ENCODE measurements at regions not wholly inside any gene's neighbourhood (a gene's known extent, or its start where the extent isn't known, plus 50 kb on each side); places are given as distances from the start of the nearest gene placed in this dataset.
"Not testable (repeated sequence)": the region's sequence is repeated elsewhere in the genome, so short reads cannot be mapped to it uniquely, and the experiment has no call there.

DNA sequence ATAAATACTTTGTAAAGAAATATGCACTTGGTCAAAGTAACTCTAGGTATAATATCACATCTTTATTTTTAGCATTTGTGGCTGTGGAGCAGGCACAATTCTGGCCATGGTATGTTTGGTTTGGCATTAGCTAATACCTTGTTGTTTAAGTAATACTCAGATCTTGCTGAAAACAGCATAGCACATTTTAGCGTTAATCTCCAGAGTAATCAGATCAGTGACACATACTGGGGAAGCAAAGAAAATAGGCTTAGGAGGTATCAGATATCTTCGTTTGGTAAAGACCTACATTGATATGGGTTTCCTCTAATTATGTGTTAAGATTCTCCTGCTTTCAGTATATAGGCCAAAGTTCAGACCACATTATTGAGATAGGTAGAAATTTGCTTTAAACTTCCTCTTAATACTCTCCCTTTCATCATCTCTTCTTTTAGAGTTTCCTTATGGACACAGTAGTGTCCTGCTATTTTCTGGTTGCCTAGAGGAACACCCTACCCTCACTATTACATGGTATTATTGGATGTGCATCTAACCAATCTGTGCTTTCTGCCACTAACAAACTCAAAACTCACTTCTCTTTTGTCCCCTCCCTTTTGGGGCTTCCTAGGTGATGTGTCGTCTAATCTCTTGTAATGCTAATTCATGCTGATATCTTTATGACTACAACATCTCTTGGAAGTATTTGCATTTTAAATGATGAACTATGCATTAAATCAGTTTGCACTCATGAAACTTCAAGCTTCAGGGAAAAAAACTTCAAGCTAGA, 437.3 kb upstream of the ADAMTSL1 start:
- DNase-seq: no peak

- no peak for DNase-seq
Observed at GRCh38 chr9:18037981-18038380, 436.0 kb upstream of the ADAMTSL1 start.

- DNase-seq: no peak
Observed at GRCh38 chr9:18040327-18040726, 433.6 kb upstream of the ADAMTSL1 start.

DNA sequence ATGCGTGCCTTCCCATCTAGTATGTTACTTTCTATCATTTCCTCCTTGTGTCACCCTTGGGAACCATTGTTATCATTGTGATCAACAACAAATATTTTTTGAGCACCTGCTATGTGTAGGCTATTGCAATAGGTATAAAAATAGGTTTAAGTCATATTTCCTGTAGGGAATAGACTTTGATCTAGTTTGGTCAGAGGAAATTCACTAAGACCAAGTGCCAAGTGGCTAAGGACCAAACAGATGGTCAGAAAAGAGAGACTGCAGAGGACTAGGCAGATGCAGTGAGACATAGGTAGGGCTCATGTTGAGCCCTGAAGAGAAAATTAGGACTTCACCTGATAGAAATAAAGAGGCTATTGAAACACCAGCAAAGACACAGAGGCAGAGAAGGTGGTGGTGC, 430.0 kb upstream of the ADAMTSL1 start:
- no peak for DNase-seq

DNA sequence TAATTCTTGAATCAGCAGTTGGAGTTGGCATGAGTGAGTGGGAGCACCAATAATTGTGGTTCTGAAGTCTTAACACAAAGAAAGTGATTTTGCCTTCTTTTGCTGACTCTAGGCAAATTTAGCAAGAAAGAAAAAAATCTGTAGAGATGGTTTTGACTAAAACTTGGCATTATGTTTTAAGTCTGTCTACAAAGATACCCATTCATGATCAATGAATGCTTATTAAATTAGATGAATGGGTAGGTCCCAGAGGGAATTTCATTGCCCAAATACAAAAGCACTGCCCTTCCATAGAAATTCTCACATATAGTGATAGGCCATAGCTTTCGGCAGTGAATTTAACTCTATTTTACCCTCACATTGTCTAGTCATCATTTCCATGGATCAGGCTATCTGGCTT, 428.6 kb upstream of the ADAMTSL1 start:
- DNase-seq: no peak

DNA sequence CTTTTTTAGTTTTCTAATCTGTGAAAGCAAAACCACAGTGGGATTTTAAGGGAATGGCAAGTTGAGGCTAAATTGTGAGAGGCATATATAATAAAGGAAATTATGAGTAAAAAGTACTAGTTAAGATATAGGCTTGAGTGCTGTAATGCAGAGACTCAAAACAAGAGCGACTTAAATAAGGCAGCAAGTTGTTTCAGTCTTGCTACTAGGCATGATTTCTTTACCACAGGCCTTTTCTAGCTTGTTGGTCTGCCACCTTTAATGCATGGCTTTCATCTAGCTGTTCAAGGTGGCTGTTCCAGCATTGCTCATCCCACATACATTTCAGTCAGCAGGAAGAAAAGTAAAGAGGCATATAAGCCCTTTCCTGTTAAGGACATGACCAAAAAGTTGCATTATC, 427.9 kb upstream of the ADAMTSL1 start:
- DNase-seq: no peak

- no peak for DNase-seq
Observed at GRCh38 chr9:18051638-18052037, 422.3 kb upstream of the ADAMTSL1 start.

DNA sequence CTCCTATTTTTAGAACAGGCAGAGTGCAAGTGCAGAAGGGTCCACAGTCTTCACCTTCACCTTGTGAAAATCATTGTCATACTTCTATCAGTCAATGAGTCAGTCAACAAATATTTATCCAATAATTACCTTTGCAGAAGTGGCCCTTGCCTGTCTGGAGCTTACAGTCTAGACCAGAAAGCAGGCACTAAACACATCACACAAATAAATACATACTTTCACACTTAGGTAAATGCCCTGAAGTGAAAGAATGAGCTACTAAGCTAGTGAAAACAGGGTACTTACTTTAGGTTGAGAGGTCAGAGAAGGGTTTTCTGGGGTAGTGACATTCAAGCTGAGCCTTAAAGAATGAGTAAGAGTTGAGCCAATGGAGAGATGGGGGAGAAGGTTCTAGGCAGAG, 421.9 kb upstream of the ADAMTSL1 start:
- DNase-seq: no peak

- DNase-seq: no peak
Observed at GRCh38 chr9:18056269-18056992, 417.5 kb upstream of the ADAMTSL1 start.

GRCh38 chr9:18056993-18057369, 417.0 kb upstream of the ADAMTSL1 start:
- DNase-seq: no peak

DNA sequence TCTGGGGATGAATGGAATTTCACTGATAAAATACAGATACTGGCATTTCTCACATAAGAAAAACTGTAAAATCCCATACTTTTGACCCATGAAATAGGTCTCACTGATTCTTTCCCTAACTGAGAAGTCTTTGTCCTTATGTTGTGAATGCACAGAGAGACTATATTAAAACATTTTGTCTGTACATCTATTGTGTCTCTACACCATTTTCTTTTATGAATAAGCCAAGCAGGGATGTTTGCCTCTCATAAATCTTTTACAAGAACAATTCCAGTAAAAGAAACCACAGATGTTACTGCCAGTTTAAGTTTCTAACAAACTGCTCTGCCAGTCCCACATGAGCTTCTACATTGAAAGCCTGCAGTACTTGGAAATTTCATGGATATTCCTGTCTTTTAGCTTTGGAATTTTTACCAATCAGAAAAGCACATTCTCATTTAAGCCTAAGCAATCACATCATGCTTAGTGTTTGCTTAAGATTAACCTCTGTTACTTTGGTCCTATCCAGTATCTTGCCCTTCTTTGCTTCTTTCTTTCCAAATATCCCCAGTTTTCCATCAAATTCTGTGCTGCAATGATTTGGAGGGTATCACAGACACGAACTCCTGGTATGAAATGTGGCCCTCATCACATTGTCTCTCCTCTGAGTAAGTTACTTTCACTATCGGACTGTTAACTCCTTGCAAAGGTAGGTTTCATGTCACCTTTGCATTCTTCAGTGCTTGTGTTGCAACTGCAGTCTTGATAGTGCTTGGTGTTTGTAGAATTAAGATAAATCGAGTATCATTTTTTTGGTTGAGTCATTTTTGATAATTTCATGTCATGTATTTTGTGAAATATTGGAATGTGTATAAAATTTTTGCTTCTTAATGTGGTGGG, 415.1 kb upstream of the ADAMTSL1 start:
- DNase-seq: no peak

- no peak for DNase-seq
Observed at GRCh38 chr9:18059447-18059846, 414.5 kb upstream of the ADAMTSL1 start.

GRCh38 chr9:18060269-18060934, 413.6 kb upstream of the ADAMTSL1 start:
- DNase-seq: no peak

- DNase-seq: no peak
Observed at GRCh38 chr9:18061332-18061731, 412.6 kb upstream of the ADAMTSL1 start.

DNA sequence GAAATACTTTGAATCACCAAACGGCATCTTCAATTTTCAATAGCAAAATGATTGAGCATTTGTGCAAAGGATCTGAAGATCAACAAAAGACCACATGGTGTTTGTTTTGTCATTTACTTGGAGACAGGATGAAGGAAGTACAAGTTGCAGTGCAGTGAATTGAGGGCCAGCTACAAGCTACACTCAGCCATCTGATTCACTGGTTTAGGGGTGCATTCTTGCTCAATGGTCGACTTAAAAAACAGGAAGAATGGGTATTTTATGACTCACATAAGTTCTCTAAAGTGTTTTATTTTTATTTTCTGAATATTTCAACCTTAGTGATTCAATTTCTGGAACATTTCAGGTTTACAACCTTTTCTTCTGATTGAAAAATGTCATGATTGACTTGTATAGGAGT, 412.1 kb upstream of the ADAMTSL1 start:
- DNase-seq: no peak

DNA sequence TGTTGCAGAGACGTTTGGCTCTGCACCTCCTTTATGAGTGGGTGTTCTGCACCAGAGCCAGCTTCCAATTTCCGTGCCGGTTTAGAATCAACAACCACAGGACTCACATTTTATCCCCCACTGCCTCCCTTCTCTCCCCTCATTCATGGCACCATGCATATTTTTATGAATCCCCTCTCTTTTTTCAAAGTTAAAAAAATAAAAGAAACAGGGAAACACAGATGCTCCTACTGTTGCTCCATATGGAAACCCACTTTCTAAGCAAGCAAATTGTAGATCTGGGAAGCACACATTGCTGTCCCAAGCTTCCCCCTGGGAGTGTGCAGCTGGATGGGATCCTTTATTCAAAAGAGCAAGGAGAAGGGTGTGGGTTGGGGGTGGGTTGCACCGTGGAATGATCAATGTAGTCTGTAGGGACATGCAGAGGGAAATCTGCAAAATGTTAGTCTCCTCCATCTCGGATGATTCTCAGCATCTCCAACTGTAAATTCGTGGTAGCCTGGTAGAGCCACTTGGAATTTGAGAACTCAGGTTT, 410.0 kb upstream of the ADAMTSL1 start:
- no peak for DNase-seq

DNA sequence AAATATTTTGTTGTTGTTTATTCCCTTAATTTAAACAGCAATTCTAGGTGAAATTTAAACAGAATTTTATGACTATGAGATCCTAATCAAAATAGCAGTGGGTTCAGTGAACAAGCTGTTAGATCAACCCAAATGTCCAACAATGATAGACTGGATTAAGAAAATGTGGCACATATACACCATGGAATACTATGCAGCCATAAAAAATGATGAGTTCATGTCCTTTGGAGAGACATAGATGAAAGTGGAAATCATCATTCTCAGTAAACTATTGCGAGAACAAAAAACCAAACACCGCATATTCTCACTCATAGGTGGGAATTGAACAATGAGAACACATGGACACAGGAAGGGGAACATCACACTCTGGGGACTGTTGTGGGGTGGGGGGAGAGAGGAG, 407.3 kb upstream of the ADAMTSL1 start:
- DNase-seq: not testable (repeated sequence)

- no peak for DNase-seq
Observed at GRCh38 chr9:18067548-18068120, 406.3 kb upstream of the ADAMTSL1 start.

- no peak for DNase-seq
Observed at GRCh38 chr9:18068900-18069299, 405.1 kb upstream of the ADAMTSL1 start.

DNA sequence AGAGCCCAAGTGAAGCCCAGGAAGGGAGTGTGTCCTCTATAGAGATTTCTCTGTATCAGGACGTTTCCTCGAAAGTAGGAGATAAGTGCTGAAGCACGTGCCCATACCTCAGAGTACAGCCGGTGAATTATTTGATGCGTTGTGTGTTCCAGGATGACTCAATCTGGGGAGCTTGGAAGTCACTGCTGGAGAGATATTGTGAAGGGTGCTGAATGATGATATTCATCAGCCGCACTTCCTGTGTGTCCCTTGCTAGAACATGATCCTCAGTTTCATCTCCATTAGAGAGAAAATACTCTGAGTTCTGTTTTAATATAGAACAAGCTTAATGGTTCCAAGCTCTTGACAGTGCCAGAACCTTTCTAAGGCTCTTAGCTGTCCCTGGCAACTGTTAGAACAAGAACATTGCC, 402.3 kb upstream of the ADAMTSL1 start:
- DNase-seq: no peak

DNA sequence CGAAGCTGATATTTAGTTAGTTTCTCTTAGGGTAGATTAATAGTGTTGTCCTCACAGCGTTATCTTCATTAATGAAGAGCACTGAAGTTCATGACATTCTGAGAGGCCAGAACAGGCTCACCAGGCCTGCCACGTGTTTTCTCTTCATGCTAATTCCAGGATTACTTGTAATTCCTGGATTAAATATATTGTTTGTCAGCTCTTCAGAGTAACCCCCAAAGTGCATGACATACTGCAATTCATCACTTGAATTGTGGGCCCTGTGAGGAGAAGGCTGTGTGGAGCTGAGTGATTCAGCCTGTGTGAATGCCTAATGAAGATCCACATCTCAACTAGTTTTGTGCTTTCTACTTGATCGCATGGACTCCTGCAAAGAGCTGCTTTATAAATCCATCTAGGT, 401.0 kb upstream of the ADAMTSL1 start:
- DNase-seq: no peak

DNA sequence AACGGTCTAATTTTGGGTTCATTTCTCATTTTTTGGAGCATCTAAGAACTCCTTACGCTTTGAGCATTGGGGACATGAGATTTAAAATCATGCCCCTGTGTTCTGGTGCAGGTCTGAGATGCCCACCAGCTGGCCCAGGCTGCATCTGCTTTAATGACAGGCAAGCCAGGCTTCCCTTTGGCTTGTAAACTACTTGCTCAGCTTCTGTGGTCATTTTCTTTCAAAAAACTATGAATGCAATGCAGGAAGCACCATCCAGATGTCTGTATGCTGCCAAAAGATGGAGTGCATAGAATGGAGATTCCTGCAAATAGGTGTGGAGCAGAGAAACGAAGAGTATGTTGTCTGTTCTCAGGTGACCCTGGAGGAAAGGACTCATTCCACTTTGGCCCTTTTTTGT, 399.9 kb upstream of the ADAMTSL1 start:
- no peak for DNase-seq

Measured in NCI-H187 (cell line).